Left renal pelvis (tissue), 4 donors: ENCODE measurements at regions not wholly inside any gene's neighbourhood (a gene's known extent, or its start where the extent isn't known, plus 50 kb on each side); places are given as distances from the start of the nearest gene placed in this dataset.
A peak's percentile ranks its signal among the peaks of the same experiment; 100 is the strongest.
"Not testable (repeated sequence)": the region's sequence is repeated elsewhere in the genome, so short reads cannot be mapped to it uniquely, and the experiment has no call there.

Source experiments
- DNase-seq, 4 donors: peaks; one replicate each; pipeline ENCODE4 v3.0.0-alpha.2; 2013; ENCODE audit warnings: low read depth in 4 of 4, low spot score in 3 of 4

DNA sequence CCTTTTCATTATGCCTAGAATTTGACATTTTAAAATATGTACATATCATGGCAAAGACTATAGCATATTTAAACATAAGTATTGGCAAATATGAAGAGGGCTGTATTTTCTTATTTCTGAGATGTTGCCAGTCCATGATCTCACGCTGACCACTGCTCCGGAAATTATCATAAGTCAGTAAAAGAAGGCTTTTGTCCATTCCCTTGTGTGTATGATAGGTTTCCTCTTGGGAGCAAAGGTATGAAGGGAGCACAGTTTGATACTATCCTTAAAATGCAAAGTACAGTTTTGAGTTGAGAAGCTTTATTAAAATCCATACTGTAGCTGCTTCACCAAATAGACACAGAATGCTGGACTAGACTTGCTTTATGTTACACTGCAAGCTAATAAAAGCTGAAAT, 52.6 kb upstream of the AGA start:
- DNase-seq: no peak

DNA sequence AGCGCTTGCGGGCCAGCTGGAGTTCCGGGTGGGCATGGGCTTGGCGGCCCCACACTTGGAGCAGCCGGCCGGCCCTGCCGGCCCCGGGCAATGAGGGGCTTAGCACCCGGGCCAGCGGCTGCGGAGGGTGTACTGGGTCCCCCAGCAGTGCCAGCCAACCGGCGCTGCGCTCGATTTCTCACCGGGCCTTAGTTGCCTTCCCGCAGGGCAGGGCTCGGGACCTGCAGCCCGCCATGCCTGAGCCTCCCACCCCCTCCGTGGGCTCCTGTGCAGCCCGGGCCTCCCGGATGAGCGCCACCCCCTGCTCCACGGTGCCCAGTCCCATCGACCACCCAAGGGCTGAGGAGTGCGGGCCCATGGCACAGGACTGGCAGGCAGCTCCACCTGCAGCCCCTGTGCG, 53.4 kb upstream of the AGA start:
- not testable (repeated sequence) for DNase-seq

DNA sequence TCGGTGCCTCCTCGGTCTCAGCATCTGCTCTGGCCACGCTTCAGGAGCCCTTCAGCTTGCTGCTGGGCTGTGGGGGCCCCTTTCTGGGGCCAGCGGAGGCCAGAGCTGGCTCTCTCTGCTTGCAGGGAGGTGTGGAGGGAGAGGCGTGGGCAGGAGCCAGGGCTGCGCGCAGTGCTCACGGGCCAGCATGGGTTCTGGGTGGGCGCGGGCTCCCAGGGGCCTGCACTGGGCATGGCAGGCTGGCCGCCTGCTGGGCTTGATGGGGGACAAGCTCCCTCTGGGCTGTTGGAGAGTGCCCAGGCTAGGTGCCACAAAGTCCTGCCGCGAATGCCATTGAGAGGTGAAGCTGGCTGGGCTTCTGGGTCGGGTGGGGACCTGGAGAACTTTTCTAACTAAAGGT, 57.3 kb upstream of the AGA start:
- no peak for DNase-seq

DNA sequence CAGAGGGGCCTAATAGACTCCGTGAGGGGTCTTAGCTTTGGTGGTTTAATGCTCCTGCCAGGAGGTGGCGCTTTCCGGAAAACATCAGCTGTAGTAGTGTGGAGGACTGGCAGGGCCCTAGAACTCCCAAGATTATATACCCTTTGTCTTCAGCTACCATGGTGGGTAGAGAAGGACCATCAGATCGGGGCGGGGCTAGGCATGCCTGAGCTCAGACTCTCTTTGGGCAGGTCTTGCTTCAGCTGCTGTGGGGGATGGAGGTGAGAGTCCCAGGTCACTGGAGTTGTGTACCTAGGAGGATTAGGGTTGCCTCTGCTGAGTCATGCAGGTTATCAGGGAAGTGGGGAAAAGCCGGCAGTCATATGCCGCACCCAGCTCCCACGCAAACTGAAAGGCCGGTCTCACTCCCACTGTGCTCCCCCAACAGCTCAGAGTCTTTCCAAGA, 63.0 kb upstream of the AGA start:
- DNase-seq: no peak

DNA sequence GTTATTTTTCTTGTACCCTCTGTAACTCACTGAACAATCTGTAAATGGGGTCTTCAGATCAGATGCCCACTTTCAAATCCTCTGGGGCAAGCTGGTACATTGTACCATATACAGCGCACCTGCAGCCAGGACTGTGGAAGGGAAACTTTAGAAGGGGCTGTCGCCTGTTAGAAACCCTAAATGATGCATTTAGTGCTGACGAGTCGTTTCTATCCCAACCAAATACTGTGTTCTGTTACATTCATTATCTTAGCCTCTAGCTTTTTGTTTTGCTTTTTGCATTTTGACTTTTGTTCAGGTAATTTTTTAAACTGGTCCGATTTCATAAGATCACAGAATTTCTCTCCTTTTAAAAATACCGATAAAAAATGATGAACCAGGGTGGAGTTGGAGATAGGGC, 66.4 kb upstream of the AGA start:
- no peak for DNase-seq

DNA sequence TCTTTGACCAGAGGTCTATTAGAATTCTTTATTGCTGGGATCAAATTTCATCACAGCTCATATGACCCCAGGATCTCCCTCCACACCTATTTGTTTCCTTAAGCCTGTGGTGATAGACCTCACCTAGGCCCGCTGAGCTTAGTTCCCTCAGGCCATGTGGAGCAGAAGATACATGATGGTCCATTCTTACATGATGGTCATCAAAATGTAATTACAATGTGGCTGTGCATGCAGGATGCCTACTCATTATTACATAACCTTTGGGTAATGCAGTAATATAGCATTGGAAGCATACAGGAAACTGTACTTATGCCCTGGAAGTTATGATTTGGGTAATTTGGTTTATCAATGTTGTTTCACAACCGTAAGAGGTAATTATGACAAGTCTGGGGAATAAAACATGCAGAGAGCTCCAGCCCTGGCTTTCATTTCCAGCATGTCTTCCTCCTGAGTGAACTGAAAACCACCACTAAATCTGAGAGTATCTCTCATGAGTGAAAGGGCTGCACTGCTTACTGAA, 67.0 kb upstream of the AGA start:
- DNase-seq: no peak

DNA sequence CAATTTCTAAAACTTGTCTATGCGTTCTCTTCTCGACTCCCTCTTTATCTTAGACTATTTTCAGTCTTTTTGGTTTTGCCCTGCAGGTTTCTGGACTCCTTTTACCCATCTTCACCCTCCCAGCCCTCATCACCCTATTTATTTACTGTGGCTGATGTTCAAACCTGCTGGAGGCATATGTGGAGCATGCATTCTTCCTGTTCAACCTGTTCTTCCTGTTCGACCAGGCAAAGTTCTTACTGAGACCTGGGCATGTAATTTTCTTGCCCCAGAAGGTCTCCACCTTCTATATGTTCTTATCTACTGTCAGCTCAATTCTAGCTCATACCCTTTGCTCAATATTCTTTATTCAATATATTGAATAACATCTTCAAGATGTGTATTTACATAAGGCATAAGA, 69.4 kb upstream of the AGA start:
- peak in 3 of 4 donors; percentile 3 to 17 (median 14) for DNase-seq

DNA sequence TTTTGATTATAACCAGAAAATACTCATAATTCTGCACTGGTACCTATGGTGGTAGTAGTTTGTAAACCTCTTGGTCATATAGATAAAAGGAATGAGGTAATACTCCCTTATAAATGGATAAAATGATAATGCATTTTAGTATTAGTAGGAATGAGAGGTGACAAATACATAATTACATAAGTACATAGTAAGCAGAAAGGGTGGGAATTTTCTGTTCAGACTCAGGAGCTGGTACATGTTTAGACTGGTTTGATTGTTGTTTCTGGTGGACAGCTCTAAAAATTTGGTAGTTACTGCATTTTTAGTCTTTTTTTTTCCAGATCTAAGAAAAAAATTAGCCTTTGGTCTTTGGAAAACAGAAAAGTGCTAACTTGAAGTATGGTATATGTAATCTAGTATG, 70.4 kb upstream of the AGA start:
- DNase-seq: no peak

DNA sequence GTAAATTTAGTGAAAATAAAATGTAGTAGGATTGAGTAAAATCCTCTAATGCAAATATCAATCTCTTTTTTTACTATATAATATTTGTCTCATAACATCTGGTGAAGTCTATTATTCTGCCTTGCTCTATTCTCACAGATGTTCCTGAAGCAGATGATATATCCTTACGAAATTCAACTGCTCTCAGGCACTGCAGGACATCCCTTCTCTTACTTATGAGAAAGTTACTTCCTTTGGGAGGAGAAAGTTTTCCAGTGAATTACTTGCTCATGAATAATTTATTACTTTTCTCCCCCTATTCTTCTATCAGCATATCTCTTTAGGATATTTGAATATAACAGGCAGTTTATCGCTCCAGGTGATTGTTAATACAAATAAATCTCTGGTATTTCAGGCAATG, 75.6 kb upstream of the AGA start:
- no peak for DNase-seq

DNA sequence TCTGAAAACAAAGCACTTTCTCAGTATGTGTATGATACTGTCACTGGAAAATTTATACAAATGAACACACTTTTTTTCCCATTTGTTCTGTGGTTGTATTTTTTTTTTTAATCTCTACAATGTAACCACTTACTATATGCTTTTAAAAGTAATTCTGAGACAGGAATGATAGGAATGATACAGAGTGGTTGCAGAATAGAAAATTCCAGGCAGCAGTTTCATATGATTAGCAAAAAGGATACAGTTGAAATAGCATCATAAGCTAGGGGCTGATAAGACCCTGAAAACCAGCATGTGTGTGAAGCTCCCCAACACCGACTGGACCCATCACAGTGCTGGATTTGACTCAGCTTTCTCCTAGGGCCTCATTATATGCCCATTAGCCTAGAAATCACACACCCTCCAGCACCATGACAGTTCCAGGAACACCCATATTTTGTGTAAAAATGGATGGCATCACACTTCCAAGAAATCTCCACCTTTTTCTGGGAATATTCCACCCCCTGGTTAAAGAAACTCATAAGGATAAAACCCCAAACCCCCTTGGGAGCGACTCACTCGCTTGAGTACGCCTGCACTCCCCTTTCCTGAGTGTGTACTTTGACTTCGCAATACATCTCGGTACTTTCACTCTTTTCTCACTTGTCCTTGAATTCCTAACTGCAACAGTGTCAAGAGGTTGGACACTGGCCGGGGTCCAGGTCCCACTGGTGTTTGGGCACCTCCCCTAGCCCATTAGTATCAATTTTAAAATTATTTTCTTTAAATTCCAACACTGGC, 77.4 kb upstream of the AGA start:
- no peak for DNase-seq

DNA sequence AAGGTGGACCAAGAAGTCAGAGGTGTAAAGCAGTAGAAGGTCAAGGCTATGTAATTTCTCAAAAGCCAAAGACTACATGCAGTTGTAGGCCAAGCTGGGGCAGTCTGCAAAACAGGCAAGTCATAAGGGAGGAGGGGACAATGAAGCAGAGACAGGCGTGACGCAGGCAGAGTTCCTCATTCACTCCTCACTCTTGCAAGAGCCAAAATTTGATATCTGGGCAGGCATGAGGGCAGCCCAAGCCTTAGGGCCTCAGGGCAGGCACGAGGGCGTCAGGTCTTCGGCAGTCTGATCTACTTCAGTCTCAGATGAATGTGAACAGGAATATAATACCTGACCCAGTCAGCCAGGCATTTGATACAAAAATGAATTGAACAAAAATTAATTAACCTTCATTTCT, 86.4 kb upstream of the AGA start:
- DNase-seq: no peak

DNA sequence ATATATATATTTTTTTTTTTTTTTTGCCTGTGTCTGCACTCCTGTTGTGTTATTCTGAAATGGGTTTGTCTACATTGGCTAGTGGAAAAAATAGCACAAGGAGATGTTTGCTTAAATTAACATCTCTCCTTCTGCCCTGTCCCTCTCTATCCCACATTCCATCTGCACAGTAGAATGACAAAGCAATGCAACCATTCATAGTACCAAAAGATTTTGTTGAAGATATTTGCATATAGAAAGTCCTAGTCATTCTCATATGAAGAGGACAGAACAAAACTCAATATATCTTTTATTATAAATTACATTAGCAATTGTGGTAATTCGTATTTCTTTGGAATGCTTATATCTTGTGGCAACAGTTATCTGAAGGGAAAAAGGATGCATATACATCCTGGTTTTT, 88.3 kb upstream of the AGA start:
- DNase-seq: no peak

DNA sequence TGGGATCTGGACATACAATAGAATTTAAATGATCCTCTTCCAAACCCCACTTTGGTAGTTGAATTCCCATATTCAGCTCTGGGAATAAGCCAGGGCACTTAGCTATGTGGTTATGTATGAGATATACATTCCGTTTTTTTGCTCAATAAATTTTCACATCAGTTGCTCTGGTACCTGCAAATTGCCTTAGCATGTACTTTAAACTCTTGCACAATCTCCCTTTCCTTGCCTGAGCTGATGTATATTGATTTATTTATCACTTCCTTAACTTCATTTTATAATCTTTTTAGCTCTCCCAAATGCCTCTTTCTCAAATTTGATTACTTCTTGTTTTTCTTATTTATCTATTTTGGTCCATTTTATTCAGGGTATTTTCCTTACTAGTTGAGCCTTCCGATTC, 90.1 kb upstream of the AGA start:
- no peak for DNase-seq

DNA sequence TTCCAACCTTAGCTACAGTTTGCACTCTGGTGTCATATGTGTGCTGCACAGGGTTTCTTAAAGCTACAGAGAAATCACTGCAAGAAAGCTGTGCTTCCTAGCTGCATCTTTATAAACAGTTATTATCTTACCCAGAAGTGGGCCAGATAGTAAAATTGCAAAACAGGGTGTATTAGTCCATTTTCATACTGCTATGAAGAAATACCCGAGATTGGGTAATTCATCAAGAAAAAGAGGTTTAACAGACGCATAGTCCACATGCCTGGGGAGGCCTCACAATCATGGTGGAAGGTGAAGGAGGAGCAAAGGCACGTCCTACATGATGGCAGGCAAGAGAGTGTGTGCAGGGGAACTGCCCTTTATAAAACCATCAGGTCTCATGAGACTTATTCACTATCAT, 92.6 kb upstream of the AGA start:
- DNase-seq: not testable (repeated sequence)

DNA sequence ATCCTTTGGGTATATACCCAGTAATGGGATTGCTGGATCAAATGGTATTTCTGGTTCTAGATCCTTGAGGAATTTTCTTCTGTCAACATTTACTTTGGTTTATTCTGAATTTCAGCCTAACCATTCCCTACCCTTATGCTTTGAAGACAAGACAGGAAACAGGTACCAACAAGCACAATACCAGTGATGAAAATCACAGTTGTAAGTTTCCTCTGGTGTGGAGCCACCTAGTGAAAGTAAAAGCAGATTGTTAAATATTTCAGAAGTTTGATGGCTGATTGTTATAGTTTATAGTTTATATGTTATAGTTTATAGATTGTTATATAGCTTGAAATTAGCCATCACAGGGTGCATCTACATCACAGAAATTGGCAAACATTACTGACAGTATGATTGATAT, 104.5 kb upstream of the AGA start:
- DNase-seq: no peak

DNA sequence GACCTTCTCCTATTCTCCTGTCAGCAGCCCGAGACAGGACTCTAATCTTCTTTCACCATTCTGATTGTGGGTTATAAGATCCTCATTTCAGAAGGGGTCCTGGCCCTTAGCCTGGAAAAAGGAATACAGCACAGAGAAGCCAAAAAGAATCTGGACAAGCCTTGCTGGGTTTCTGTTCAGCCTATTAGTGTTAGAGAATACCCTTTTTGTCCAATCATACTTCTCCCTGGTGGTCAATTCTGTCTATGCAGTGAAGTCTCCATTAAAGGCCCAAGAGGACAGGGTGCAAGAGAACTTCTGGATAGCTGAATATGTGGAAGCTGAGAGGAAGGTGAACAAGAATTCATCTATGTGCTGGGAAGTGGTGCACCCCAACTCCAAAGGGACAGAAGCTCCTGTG, 105.7 kb upstream of the AGA start:
- DNase-seq: no peak

DNA sequence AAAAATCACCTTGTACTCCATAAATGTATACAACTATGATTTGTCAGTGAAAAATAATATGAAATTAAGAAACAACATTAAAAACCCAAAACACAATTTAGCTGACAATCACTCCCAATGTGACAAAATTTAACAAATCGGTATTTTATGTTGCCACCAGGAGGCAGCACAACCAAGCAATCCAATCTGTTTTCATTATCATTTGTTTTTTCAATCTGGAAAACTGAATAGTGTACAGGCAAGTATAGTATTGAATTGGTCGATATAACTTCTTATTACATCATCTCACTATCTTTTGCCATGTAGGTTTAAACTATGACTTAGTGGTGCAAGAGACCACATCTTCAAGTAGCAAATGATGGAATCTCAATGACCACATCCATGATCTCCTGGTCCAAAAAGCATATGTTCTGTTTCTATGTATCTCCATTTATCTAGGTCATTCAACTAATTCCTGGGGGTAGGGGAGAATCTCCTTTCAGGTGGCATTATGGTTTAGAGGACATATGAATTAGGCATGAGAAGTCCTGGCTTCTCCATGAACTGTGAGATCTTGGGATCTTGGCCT, 112.9 kb upstream of the AGA start:
- DNase-seq: peak in 1 of 4 donors; percentile 14

DNA sequence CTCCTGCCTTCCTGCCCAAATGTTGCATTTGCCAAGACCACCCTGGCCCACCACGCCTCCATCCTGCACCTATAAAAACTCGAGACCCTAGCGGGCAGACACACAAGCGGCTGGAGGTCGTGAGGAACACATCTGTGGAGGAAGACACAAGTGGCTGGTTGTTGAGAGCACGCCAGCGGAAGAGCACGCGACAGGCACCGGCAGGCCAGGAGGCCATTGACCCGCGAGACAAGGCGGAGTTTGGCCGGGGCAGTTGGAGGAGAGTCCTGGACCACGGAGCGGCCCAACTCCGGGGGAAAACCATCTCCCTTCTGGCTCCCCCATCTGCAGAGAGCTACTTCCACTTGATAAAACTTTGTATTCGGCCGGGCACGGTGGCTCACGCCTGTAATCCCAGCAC, 115.2 kb upstream of the AGA start:
- DNase-seq: no peak

DNA sequence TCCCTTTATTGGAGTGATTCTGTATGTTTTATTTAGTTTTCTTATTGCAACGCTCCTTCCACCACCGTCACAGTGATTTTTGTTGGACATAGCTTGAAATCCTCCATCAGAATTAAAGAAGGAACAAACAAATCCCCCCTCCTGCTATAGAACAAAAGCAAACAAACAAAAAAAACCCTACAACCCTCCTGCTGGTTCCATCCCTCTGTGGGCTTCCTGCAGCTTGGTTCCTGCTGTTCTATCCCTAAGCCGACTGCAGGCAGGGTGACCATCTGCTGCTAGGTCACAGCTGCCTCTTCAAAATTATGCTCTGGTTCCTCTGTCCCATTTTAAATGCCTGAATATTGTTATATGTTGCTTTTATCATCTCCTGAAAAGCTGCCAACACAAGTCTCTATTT, 116.8 kb upstream of the AGA start:
- DNase-seq: no peak

DNA sequence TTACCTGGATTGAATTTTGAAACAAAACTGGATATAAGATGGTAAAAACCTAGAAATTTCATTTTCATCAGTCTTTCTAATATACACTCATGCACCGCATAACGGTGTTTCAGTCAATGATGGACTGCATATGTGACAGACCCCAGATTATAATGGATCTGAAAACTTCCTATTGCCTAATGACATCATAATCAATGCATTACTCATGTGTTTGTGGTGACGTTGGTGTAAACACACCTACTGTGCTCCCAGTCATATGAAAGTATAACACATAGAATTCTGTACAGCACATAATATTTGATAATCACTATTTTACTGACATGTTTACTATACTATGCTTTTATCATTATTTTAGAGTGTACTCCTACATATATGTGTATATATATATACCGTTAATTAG, 119.9 kb upstream of the AGA start:
- DNase-seq: no peak

DNA sequence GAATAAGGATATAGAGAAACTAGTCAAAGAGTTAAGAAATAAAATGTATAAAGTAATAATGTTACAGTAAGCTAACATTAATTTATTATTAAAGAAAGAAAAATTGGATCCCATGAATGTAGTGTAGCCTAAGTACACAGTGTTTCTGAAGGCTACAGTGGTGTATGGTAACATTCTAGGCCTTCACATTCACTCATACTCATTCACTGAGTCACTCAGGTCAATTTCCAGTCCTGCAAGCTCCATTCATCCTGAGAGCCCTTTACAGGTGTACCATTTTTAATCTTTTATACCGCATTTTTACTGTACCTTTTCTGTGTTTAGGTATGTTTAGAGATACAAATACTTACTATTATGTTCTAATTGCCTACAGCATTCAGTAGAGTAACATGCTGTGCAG, 120.6 kb upstream of the AGA start:
- no peak for DNase-seq

DNA sequence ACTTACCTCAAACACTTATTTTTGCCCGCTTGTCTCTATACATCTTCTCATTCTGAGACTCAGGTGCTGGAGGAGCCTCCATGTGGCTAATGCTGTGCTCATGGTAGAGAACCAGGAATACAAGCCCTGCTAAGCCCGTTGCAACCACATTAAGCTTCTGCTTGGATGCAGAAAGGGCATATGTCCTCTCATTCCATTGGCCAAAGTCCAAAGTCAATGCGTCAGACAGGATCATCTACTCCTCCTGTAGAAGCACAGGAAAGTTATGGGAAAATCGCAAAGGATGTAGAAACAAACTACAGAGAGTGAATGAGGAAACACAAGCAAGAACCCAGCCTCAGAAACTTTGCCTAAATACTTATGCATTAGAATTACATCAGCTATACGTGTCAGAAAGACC, 124.5 kb upstream of the AGA start:
- DNase-seq: no peak

DNA sequence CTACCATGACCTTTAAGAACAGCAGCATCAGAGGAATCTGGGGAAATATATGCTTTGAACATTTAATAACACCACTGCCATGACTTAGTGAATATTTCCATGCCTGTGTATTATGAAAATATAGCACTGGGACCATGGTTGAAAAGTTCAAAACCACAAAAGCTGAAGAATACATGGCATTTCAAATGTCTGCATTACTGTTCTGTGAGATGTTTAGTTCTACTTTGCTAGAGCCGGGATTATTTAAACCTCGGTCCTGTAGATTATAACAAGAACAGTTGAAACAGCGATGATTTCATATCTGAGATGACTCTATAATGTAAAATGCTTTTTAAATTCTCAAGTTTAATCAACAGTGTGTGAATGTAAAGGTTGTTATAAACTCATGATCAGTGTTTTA, 126.7 kb upstream of the AGA start:
- DNase-seq: no peak
